HG03565 (cell line): ENCODE measurements at regions not wholly inside any gene's neighbourhood (a gene's known extent, or its start where the extent isn't known, plus 50 kb on each side); places are given as distances from the start of the nearest gene placed in this dataset.

Experiments used
- ATAC-seq: cut with Tn5 transposase; IDR thresholded peaks from one replicate; pipeline ENCODE4 v1.9.1; 2021; ENCODE audit warnings: mild to moderate bottlenecking, moderate library complexity; ENCODE audit not compliant: unreplicated experiment

DNA sequence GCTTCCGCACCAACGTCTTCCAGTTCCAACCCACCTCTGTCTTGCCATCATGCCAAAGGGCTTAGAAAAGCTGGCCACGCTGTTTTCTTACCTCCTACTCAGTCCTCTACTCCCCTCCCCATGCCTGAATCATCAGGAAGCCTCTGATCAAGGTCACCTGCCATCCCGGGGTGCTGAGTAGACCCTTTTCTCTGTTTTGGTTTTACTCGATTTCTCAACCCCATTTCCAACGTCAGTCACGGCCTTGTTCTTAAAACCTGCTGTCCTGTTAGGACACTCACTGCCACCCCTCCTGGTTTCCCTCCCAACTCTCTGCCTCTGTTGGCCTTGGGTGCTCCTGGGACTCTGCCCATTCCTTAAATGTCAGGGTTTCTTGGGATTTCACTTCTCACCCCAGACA, 350.1 kb downstream of the FOXO1 start:
- no peak for ATAC-seq

DNA sequence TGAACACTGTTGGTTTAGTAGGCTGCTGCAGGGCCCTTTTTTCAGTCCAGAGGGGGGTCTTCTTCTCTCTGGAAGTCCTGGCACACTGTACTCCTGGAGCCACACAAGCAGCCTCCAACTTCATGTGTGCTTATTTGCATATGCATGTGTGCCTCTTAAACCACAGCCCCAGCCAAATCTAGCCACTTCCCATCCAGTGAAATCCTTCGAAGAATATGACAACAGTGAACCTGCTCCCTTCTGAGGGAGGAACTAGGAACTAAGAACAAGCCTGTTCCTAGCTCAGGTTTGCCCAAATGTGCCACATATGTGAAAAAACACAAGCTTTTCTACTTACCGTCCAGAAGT, 348.5 kb downstream of the FOXO1 start:
- no peak for ATAC-seq

DNA sequence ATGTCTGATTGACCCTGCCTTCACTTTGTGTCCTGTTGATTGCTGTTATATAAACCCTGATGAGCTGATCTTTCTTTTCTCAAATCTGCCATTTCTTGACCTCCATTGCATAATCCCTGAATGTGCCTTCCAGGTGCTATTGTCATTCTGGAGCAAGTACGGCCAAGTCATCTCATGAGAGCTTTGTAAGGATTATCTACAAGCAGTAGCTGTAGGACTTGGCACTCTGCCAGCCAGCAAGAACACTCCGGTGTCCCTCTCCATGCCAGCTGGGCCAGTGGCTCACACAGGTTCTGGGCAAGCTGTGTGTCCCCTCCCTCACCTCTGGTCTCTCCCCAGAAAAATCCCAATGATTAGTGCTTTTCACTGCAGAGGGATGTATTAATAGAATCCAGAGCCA, 348.1 kb downstream of the FOXO1 start:
- no peak for ATAC-seq

DNA sequence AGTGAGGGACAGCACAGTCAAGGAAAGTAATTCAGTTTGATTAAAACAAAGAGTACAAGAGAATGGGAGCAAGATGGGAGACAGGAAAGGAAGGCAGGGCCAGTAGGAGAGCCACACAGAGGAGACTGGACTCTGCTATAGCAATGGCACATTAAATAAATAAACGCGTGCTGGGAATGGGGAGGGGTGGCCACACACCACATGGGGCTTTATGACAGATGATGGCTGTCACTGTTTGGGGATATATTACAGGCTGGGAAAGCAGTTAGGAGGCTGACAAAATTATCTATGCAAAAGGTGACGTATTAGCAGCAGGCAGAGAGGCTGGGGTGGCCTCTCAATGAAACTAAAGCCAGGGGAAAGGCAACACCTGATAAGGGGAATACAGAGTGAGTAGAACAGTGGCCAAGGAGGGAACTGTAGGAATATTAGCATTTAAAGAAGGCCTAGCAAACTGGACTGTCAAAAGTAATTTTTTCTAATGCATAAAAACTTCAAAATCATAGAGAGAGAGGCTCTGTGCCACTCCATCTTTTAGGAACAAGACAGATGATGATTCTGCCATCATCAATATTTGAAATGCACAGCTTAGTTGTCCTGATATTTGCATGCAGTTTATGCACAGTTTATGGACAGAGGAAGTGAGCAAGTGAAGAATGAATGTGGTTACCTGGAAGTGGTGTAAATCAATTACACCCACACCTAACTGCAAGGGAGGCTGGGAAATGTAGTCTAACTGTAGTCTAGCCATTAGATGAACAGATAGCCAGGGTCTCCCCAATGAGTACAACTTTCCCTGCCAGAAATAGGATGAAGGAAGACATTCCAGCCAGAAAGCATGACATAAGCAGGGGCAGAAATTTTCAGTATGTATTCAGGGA, 346.5 kb downstream of the FOXO1 start:
- ATAC-seq = no peak

DNA sequence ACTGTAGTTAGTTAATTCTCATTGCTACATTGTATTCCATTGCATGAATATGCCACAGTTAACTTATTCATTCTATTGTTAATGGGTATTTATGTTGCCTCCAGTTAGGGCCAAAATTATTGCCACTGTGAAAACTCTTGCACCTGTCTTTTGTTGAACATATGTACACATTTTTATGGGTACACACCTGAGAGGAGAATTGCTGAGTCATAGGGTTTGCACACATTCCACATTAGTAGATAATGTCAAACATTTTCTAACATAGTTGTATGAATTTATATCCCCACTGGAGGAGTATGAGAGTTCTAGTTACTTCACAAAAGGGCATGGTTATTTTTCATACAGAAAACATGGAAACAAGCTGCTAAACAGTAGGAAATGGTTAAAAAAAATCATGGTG, 338.4 kb downstream of the FOXO1 start:
- ATAC-seq = no peak

DNA sequence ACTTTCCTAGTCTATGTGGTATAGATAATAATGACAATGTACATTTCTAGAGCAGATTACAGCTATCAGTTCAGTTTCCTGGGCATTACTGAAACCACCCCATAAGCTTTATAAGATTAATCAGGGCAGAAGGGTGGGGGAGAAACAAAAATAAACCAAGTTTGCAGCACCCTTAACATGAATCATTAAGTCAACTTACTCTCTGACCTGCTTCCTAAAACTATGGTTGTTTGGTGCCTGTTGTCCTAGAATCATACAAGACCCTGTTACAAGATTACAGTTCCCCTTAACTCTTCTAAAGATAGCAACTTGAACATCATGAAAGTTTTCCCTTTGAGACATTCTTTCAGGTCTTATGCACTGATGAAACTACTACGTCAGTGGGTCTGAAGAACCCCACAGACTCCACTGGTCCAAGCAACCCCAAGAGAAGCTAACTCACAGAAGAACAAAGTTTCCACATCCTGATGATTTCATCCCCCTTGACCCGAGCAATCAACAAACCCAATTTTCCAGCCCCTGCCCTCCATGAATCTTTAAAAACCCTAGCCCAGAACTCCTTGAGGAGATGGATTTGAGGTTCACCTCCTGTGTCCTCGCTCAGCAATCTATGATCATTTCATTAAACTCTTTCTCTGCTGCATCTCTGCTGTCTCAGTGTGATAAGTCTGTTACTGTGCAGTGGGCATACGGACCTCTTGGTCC, 336.5 kb downstream of the FOXO1 start:
- ATAC-seq = peak; percentile 57

DNA sequence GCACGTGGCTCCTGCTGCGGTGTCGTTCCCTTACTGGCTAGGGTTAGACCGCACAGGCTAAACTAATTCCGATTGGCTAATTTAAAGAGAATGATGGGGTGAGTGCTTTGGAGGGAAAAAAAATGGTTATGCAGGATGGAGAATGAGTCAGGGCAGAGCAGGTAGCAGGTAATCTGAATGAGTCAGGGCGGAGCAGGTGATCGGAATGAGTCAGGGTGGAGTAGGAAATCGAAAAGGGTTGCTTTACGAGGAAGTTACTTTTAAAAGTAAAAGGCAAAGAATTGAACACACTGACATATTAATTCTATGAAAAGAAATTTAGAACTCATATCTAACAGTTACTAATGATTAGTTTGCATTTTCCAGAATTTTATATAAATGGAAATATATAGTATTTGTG, 335.5 kb downstream of the FOXO1 start:
- ATAC-seq = no peak

DNA sequence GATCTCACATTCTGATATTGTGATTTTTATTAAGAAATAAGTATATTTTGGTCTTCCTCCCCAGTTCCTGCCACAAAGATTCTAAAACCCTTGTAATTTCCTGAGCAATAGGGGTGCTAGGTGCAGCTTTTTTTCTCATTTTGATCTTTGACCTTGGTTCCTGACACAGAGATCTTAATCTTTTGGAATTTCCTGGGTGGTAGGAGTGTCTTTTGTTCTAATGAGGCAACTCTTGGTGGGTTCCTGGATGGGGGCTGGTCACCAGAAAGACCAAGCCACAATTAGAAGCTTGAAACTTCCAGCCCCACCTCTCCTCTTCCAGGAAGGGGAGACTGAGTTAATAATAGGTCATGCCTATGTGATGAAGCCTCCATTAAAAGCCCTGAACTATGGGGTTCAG, 334.6 kb downstream of the FOXO1 start:
- ATAC-seq = no peak

DNA sequence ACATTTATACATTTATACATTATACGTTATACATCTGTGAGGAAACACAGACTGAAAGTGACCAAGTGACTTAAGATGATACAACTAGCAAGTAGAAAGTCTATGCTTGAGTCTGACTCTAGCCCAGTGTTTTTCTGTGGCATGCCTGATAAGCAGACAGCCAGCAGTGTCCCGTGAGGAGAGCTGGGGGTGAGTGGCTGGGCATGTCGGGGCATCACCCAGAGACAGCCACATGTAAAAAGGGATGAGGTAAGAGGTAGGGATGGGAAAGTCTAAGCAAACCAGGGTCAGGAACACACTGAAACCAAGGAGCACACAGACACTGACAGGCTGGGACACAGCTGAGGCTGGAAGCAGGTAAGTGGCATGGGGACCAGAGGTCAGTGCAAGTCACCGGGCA, 333.2 kb downstream of the FOXO1 start:
- ATAC-seq = no peak

DNA sequence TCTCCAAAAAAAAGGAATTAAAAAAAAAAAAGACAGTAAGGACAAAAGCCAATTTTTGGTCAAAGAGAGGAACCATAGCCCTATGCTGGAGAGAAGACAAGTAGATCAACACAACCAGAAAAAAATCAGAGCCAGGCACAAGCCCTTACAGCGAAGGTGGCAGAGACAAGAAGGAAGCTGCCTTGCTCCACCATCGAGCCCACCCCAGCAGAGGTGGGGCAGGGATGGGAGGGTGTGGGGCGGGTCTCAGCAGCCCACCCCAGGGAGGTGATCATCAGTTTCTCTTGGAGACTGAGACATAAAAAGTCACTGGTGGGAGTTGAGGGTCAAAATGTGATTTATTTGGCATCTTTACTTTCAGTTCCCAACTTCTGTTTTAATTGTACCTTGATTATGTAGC, 332.4 kb downstream of the FOXO1 start:
- no peak for ATAC-seq

DNA sequence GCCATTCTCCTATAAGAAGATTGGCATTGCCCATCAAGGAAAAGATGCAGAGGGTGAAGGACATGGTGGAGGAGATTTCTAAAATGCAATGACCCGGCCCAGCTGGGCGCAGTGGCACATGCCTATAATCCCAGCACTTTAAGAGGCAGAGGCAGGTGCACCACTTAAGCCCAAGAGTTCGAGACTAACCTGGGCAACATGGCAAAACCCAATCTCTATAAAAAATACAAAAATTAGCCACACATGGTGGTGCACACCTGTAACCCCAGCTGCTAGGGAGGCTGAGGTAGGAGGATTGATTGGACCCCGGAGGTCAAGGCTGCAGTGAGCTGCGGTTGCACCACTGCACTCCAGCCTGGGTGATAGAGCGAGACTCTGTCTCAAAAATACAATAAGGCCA, 331.8 kb downstream of the FOXO1 start:
- no peak for ATAC-seq

DNA sequence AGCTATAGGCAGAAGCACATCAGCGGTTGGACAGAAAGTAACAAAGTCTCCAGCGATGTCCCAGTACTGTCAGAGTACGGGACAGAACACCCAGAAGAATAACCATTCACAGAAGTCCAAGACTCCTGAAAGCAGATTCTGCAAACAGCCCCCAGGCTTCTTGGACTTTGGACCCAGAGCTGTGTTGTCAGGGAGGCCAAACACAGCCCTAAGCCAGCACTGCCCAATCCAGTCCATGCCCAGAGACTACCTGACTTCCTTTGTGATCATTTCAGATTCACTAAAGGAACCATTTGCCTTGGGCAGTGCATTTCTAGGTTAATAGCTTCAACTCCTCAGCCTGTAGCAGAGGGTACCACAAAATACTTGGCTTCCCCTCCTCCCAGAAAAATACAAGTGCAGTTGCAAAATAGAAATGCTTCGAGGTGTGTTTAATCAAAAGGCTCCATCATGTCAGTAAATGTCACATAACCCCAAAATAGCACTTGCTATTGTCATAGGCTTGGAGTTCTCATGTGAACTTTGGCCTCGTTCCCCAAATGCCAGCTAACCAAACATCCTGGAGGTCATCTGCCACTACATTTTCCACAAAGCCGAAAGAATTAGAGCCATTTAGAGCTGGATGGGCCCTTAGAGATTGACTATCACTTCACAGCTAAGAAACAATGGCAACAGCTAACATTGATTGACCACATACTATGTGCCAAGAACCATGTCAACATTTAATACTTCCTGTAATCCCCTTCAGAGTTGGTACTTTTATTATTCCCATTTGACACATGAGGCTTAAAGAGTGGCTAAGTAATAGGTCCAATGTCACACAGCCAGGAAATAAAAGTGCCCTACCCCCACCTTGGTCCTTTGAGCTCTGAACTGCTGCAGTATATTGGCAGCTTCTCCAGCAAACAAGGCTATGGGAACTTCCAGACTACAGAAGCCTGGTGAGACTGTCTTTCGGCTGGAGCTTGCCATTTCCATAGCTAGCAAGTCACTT, 329.9 kb downstream of the FOXO1 start:
- no peak for ATAC-seq

DNA sequence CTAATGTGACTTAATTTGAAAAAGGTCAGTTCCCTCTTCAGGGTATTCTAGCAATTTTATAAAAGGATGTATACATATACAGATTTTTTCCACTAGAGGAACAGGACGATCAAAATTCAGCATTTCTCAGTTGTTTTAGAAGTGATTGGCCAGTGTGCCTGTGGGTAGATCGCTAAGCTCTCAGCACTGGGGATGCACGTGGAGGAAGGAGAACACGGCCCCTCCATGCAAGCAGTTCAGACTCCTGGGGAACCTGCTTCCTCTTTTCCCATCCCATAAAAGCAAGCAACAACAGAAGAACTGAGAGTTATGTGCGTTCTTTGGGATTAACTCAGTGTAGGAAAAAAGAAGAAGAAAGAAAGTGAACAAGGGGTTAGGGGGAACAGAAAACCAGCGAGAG, 328.8 kb downstream of the FOXO1 start:
- ATAC-seq = no peak

DNA sequence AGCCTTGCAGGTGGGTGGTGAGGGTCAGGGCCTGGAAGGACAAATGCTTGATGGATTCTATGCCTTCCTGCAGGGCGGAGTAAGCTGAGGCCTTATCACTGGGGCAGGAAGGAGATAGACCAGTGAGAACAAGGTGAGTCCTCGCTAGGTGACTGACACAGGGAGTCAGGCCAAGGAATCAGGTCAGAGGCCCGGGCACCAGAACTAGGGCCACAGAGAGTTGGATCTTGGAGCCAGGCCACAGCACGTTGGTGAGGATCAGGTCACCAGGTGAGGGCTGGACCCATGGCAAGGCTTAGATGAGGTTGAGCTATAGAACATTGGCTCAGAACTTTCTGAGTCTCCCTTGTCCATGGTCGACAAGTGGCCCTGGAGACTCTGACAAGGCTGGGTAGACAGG, 328.2 kb downstream of the FOXO1 start:
- no peak for ATAC-seq

DNA sequence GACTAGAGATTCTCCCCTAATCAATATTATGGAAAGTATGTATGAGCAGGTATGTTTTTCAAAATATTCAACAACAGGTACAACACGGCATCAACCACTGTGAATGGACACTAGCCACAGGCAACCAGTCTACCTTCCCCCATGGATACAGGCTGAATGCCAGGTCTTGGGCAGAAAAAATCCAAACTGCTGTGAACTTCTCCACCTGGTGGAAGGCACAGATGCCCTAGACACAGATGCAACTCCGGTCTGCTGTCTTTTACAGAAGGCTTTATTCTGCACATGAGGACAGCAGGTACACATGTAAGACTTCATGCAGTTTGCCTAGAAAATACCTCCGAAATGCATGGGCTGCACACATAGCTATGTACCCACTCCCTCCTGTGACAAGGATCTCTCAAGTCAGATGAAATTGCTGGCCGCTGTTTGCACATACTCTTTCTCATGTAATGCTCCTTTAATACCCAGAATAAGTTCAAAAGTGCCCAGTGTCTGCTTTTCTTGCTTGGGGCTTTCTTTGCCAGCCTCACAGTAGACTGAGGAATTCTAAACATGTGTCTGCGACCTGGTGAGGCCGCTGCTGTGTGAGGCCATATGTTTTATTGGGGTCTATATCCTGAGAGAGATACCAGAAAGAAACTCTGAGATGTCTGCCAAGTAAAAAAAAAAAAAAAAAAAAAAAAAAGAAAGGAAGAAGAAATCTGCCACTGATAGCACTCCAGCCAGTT, 325.9 kb downstream of the FOXO1 start:
- no peak for ATAC-seq

DNA sequence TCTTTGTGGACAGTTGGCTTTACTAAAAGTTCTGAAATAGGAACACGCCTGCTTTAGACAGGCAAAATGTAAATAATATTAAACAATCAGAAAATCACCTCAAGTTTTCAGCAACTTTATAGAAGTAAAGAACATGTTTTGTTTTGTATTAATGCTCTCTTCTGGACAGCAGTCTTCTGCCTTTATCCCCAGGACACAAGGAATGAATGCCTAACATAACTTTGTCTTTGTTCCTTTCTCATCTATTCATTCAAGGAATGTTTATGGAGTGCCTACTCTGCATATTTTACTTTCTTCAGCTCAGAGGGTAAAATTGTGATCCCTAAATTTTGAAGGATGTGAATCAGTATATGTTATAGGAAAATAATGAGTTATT, 325.4 kb downstream of the FOXO1 start:
- no peak for ATAC-seq

DNA sequence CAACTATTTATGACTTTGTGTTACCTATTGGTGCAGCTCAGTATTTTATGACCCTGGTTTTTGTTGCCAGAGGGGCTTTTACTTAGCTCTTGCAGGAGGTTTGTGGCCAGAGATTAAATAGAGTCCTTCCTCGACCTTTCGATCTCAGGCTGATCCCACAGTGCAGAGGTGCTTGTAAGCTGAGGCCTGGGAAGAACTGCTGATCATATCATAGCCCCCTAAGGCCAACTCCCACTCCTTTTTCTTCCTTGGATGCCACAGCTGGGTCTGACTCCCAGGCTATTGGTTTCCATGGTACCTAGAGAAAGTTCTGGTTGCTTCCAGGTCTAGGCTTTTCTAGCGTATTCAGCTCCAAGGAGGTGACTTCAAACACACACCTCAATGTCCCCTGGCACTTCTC, 324.9 kb downstream of the FOXO1 start:
- no peak for ATAC-seq

DNA sequence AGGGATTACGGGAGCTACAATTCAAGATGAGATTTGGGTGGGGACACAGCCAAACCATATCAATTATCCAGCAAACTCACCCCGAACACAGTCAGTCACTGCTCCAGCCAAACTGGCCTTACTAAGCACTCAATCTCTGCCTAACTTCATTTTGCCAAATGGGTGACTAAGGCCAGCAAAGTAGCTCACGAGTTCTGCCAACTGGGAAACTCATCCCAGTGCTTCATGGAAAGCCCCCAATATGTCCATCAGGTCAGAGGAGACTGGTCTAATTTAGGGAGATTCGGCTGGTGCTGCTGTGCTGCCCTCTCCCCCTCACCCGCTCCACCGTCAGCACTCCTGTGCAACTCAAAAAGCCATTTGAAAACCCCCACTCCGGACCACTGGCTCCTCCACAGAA, 324.0 kb downstream of the FOXO1 start:
- no peak for ATAC-seq

DNA sequence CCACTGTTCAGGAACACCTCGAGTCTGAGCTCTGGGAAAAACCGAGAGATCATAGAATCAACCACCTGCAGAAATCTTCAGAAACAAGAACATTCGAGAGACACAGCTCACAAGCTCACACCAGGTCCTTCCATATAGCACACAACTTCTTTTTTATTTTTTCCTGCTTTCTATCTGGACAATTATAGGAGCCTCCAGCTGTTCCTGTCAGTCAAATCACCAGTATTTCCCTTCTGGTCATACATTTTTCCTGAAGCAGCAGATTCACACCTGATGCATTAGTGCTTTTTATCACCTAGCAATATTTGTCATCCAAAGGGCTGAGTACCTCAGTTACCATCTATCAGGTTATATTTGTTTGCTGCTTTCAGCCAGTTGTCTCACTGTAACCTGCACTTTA, 323.5 kb downstream of the FOXO1 start:
- no peak for ATAC-seq

DNA sequence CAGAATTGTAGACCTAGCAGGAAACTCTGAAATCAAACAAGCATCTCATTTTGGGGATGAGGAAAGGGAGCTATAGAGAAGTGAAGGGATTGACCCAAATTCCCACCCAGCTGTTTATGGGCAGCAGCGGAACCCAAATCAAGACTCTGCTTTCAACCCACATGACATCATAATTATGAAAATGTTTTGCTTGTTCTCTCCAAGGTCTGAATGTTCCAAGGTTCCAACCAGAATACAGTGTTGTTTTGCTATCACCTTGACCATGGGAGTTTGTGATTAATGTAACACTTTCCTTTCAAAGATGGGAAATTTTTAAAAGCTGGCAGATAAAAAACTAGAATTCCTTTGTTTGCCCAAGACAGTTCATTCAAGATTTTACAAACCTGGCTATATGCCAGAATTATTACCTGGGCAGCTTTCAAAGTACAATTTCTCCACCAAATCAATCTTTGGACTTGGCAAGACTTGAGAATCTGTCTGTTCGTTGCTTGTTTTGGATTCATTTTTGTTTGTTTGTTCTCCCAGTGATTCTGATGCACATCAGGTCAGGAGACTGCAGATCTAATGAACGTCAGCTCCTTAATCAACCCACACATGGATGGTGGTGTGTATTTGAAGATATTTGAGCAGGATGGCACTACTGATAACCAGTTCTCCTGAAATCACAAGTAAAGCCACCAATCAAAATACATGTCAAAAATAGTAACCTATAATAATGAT, 322.7 kb downstream of the FOXO1 start:
- no peak for ATAC-seq
